ENCODE measurements at regions not wholly inside any gene's neighbourhood (a gene's known extent, or its start where the extent isn't known, plus 50 kb on each side); places are given as distances from the start of the nearest gene placed in this dataset.

- TF ChIP-seq CTCF (IDR thresholded peaks at IDR 0.05; ENCODE audit: low read length, missing control alignments), result peak; percentile 77
- no peak overlapping the region for H3K4me3 ChIP-seq (replicated peaks; ENCODE audit: low read depth, low read length)
Measured at GRCh38 chr17:77011173-77012011, 129.4 kb upstream of the SEC14L1 start.

DNA sequence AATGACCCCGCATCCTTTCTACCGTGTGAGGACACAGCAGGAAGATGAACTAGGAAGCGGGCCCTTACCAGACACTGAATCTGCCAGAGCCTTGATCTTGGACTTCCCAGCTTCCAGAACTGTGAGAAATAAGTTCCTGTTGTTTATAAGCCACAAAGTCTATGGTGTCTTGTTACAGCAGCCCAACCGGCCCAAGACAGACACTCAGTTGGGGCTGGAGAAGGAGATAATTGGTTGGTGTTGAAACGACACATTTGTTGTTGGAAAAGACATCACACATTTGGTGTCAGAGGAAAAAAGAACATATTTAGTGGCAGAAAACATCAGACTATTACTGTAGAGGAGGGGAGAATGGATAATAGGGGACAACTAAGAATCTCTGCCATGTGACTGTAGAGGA, 122.3 kb upstream of the SEC14L1 start:
- no peak for TF ChIP-seq CTCF (IDR thresholded peaks at IDR 0.05; ENCODE audit: low read length, missing control alignments)
- no peak for DNase-seq (ENCODE audit: low read depth)

More at GRCh38 chr17:77011173-77012011, 129.4 kb upstream of the SEC14L1 start:
- DNase-seq (ENCODE audit: low read depth), result peak; percentile 70

DNA sequence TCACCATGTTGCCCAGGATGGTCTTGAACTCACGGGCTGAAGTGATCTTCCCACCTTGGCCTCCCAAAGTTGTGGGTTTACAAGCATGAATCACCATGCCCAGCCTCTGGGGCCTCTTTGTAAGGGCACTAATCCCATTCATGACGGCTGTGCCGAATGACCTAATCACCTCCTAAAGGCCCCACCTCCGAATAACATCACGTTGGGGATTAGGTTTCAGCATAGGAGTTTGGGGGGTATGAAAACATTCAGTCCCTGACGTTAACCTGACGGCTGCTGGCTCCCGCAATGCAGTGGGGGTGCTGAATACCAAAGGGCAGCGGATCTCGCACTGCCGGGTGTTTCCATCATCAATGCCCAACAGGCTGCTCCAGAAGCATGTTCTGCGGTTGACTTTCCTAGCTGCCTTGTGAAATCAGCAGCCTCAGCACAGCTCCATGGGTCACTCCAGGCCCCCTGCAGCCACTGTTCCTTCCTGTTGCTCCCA, 120.8 kb upstream of the SEC14L1 start:
- DNase-seq (ENCODE audit: low read depth), result no peak

More for the DNA sequence above, 122.3 kb upstream of the SEC14L1 start:
- no peak overlapping the region for H3K4me3 ChIP-seq (replicated peaks; ENCODE audit: low read depth, low read length)

DNA sequence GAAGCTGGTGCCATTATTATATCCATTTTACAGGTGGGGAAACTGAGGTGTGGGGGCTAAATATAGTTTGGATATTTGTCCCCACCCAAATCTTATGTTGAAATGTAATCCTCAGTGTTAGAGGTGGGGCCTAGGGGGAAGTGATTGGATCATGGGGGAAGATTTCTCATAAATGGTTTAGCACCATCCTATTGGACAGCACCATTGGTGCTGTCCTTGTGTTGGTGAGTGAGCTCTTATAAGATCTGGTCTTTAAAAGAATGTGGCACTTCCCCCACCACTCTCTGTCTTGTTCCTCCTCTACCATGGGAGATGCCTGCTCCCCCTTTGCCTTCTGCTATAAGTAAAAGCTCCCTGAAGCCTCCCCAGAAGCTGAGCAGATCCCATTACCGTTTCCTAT, 119.8 kb upstream of the SEC14L1 start:
- DNase-seq (ENCODE audit: low read depth), result no peak
- H3K4me3 ChIP-seq (replicated peaks; ENCODE audit: low read depth, low read length), result no peak overlapping the region
- no peak for TF ChIP-seq CTCF (IDR thresholded peaks at IDR 0.05; ENCODE audit: low read length, missing control alignments)

More for the DNA sequence above, 120.8 kb upstream of the SEC14L1 start:
- no peak overlapping the region for H3K4me3 ChIP-seq (replicated peaks; ENCODE audit: low read depth, low read length)
- no peak for TF ChIP-seq CTCF (IDR thresholded peaks at IDR 0.05; ENCODE audit: low read length, missing control alignments)

DNA sequence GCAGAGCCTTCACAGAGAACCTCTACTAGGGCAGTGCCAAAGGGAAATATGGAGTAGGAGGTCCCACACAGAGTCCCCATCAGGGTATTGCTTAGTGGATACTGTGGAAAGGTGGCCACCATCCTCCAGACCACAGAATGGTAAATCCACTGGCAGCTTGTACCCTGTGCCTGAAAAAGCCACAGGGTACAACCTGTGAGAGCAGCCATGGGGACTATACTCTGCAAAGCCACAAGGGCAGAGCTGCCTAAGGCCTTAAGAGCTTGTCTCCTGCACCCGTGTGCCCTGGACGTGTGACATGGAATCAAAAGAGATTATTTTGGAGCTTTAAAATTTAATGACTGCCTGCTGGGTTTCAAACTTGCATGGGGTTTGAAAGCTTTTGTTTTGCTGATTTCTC, 118.0 kb upstream of the SEC14L1 start:
- H3K4me3 ChIP-seq (replicated peaks; ENCODE audit: low read depth, low read length), result no peak overlapping the region
- DNase-seq (ENCODE audit: low read depth), result no peak
- no peak for TF ChIP-seq CTCF (IDR thresholded peaks at IDR 0.05; ENCODE audit: low read length, missing control alignments)

DNA sequence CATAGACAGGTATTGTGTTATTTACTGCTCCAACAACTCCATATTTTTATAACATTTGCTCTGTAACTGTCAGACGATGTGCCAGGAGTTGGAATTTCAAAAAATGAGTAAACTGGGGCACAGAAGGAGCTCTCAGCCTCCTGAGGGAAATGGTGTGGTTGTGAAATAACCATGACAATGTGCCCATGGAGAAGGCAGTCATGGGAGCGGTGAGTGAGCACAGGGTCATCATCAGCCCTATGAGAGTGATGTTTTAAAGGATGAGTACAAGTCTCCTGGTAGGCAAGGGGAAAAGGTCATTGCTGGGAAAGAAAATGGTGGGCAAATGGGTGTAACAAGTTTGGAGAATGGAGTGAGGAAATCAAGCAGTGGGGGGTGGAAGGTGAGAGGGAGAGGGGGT, 115.0 kb upstream of the SEC14L1 start:
- DNase-seq (ENCODE audit: low read depth), result no peak
- no peak overlapping the region for H3K4me3 ChIP-seq (replicated peaks; ENCODE audit: low read depth, low read length)
- TF ChIP-seq CTCF (IDR thresholded peaks at IDR 0.05; ENCODE audit: low read length, missing control alignments), result no peak
